HepG2 (cell line): ENCODE measurements at regions not wholly inside any gene's neighbourhood (a gene's known extent, or its start where the extent isn't known, plus 50 kb on each side); places are given as distances from the start of the nearest gene placed in this dataset.

Experiments
- BRCA1 ChIP-seq: sonication (generic); formaldehyde crosslinking; IDR thresholded peaks from 2 replicates; pipeline ENCODE4 v1.4.0; 2020; ENCODE audit warnings: missing genetic modification reagents
- EP300 ChIP-seq, 3 experiments: sonication (generic) in 1 of 3; formaldehyde crosslinking in 1 of 3; IDR thresholded peaks; 2 replicates each; pipeline versions ENCODE4 v1.5.1 to v1.6.1; 2011 to 2020; ENCODE audit warnings: low read depth in 2 of 3, low read length in 2 of 3, borderline replicate concordance in 1 of 3, improper control_type of control experiment in 1 of 3, mild to moderate bottlenecking in 1 of 3, missing genetic modification reagents in 1 of 3, moderate library complexity in 1 of 3
- KLF15 ChIP-seq: sonication (generic); formaldehyde crosslinking; IDR thresholded peaks from 2 replicates; pipeline ENCODE4 v1.8.1; 2023; ENCODE audit warnings: borderline replicate concordance, mild to moderate bottlenecking, inconsistent platforms, missing genetic modification reagents, mixed read lengths
- SRSF9 ChIP-seq: fragments of 200-400 bp; formaldehyde crosslinking; IDR thresholded peaks from 2 replicates; pipeline ENCODE4 v1.6.1; 2018; ENCODE audit warnings: borderline replicate concordance, mild to moderate bottlenecking, low read depth, low read length; ENCODE audit not compliant: insufficient read depth, poor library complexity, severe bottlenecking
- USF2 ChIP-seq, 2 experiments: sonication (generic) in 1 of 2; formaldehyde crosslinking in 1 of 2; IDR thresholded peaks; 2 replicates each; pipeline versions ENCODE4 v1.5.1 to v1.6.1; 2011 to 2020; ENCODE audit warnings: borderline replicate concordance in 1 of 2, low read depth in 1 of 2, low read length in 1 of 2, mild to moderate bottlenecking in 1 of 2, missing genetic modification reagents in 1 of 2, moderate library complexity in 1 of 2
- ZNF121 ChIP-seq: sonication (generic); formaldehyde crosslinking; IDR thresholded peaks from 2 replicates; pipeline ENCODE4 v1.5.0; 2020; ENCODE audit warnings: mild to moderate bottlenecking, missing genetic modification reagents
- ZNF20 ChIP-seq: sonication (generic); formaldehyde crosslinking; IDR thresholded peaks from 2 replicates; pipeline ENCODE4 v1.4.0; 2020; ENCODE audit warnings: mild to moderate bottlenecking, moderate library complexity, missing genetic modification reagents
- ZNF24 ChIP-seq: fragments of 450-650 bp; IDR thresholded peaks from 2 replicates; pipeline ENCODE4 v1.6.1; 2017; ENCODE audit warnings: antibody characterized with exemption, mild to moderate bottlenecking
- ZNF629 ChIP-seq: sonication (generic); formaldehyde crosslinking; conservative IDR thresholded peaks from 2 replicates; pipeline ENCODE4 v1.5.0; 2020; ENCODE audit warnings: missing genetic modification reagents
- ZNF777 ChIP-seq: sonication (generic); formaldehyde crosslinking; IDR thresholded peaks from 2 replicates; pipeline ENCODE4 v1.4.0; 2020; ENCODE audit warnings: missing genetic modification reagents
- TF ChIP-seq, protein P1 (sequence below): sonication (generic); formaldehyde crosslinking; IDR thresholded peaks from 2 replicates; pipeline ENCODE4 v1.5.0; 2020; ENCODE audit warnings: mild to moderate bottlenecking, missing genetic modification reagents, moderate library complexity
- TF ChIP-seq, protein P2 (sequence below): sonication (generic); IDR thresholded peaks from 2 replicates; pipeline ENCODE4 v1.6.1; 2016; ENCODE audit warnings: low read depth, borderline replicate concordance
- TF ChIP-seq, protein P3 (sequence below): sonication (generic); formaldehyde crosslinking; conservative IDR thresholded peaks from 2 replicates; pipeline ENCODE4 v1.4.0; 2020; ENCODE audit warnings: missing genetic modification reagents
- TF ChIP-seq, protein P4 (sequence below): sonication (generic); formaldehyde crosslinking; IDR thresholded peaks from 2 replicates; pipeline ENCODE4 v1.8.0; 2022; ENCODE audit warnings: low read depth, missing genetic modification reagents

DNA sequence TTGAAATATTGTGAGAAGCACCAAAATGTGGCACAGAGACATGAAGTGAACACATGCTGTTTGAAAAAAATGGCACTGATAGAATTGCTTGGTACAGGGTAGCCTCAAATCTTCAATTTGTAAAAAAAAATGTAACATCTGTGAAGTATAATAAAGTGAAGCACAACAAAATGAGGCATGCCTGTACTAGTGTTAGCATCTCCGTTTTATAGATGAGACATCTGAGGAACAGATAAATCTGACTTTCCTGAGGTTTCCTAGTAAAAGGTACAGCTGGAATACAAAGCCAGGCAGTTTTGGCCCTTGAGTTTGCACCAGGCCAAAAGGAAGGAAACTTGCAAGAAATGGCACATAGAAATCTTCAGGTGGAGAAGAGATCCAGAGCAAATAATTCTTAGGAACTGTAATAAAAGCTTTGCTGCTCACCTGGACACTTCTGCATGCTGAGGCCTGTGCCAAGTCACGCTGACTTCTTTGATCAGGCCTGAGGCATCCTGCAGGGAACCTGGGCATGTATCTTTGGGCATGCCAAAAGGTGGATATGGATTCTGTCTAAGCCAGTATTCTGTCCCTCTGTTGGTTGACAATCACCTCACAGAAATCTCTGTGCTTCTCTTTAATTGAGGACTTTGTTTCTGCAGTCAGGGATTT lies 251.5 kb upstream of the PLPP4 start:
- TF ChIP-seq, protein P1, sequence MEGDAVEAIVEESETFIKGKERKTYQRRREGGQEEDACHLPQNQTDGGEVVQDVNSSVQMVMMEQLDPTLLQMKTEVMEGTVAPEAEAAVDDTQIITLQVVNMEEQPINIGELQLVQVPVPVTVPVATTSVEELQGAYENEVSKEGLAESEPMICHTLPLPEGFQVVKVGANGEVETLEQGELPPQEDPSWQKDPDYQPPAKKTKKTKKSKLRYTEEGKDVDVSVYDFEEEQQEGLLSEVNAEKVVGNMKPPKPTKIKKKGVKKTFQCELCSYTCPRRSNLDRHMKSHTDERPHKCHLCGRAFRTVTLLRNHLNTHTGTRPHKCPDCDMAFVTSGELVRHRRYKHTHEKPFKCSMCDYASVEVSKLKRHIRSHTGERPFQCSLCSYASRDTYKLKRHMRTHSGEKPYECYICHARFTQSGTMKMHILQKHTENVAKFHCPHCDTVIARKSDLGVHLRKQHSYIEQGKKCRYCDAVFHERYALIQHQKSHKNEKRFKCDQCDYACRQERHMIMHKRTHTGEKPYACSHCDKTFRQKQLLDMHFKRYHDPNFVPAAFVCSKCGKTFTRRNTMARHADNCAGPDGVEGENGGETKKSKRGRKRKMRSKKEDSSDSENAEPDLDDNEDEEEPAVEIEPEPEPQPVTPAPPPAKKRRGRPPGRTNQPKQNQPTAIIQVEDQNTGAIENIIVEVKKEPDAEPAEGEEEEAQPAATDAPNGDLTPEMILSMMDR (CRISPR knock-in tag), result no peak
- TF ChIP-seq, protein P2, sequence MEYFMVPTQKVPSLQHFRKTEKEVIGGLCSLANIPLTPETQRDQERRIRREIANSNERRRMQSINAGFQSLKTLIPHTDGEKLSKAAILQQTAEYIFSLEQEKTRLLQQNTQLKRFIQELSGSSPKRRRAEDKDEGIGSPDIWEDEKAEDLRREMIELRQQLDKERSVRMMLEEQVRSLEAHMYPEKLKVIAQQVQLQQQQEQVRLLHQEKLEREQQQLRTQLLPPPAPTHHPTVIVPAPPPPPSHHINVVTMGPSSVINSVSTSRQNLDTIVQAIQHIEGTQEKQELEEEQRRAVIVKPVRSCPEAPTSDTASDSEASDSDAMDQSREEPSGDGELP, result no peak
- TF ChIP-seq ZNF20 (CRISPR knock-in tag) (no peak), EP300 (IDR thresholded peaks at IDR 0.05; ENCODE audit: low read depth in 2 of 2, low read length in 2 of 2) (no peak), EP300 (CRISPR knock-in tag; IDR thresholded peaks at IDR 0.05; ENCODE audit: borderline replicate concordance) (no peak), KLF15 (CRISPR knock-in tag) (no peak), ZNF629 (CRISPR knock-in tag) (no peak), USF2 (IDR thresholded peaks at IDR 0.05; ENCODE audit: low read depth, low read length) (no peak), USF2 (CRISPR knock-in tag; IDR thresholded peaks at IDR 0.05; ENCODE audit: borderline replicate concordance) (no peak), ZNF777 (CRISPR knock-in tag) (no peak), ZNF121 (CRISPR knock-in tag) (no peak), ZNF24 (no peak), SRSF9 (no peak), BRCA1 (CRISPR knock-in tag) (no peak)
- TF ChIP-seq, protein P3, sequence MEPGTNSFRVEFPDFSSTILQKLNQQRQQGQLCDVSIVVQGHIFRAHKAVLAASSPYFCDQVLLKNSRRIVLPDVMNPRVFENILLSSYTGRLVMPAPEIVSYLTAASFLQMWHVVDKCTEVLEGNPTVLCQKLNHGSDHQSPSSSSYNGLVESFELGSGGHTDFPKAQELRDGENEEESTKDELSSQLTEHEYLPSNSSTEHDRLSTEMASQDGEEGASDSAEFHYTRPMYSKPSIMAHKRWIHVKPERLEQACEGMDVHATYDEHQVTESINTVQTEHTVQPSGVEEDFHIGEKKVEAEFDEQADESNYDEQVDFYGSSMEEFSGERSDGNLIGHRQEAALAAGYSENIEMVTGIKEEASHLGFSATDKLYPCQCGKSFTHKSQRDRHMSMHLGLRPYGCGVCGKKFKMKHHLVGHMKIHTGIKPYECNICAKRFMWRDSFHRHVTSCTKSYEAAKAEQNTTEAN (CRISPR knock-in tag), result no peak
- TF ChIP-seq, protein P4, sequence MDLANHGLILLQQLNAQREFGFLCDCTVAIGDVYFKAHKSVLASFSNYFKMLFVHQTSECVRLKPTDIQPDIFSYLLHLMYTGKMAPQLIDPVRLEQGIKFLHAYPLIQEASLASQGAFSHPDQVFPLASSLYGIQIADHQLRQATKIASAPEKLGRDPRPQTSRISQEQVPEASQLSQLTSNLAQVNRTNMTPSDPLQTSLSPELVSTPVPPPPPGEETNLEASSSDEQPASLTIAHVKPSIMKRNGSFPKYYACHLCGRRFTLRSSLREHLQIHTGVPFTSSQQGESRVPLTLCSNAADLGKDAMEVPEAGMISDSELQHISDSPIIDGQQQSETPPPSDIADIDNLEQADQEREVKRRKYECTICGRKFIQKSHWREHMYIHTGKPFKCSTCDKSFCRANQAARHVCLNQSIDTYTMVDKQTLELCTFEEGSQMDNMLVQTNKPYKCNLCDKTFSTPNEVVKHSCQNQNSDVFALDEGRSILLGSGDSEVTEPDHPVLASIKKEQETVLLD (CRISPR knock-in tag), result no peak
